GM23248 (cell line): ENCODE measurements at regions not wholly inside any gene's neighbourhood (a gene's known extent, or its start where the extent isn't known, plus 50 kb on each side); places are given as distances from the start of the nearest gene placed in this dataset.

Source experiments
- EZH2 ChIP-seq: fragments of 200-600 bp; sonication (generic); IDR thresholded peaks from 2 replicates; pipeline ENCODE4 v1.6.1; 2018; ENCODE audit warnings: antibody characterized with exemption, mild to moderate bottlenecking; ENCODE audit not compliant: insufficient read depth, poor library complexity, severe bottlenecking
- EZH2phosphoT487 ChIP-seq: fragments of 200-600 bp; sonication (generic); IDR thresholded peaks from 2 replicates; pipeline ENCODE4 v1.6.1; 2018; ENCODE audit warnings: antibody characterized with exemption, moderate library complexity, mild to moderate bottlenecking, low read depth; ENCODE audit not compliant: insufficient read depth

GRCh38 chr6:9398071-9398766 is 962.9 kb upstream of the SLC35B3 start:
- TF ChIP-seq EZH2phosphoT487, result no peak
- TF ChIP-seq EZH2, result no peak
